ENCODE measurements at regions not wholly inside any gene's neighbourhood (a gene's known extent, or its start where the extent isn't known, plus 50 kb on each side); places are given as distances from the start of the nearest gene placed in this dataset.

- no peak overlapping the region for H3K4me3 ChIP-seq (ENCODE audit: low read depth, low read length)
Observed at GRCh38 chr1:30336550-30337323, 386.6 kb downstream of the MATN1 start.

GRCh38 chr1:30335997-30336390, 387.4 kb downstream of the MATN1 start:
- H3K4me3 ChIP-seq (ENCODE audit: low read depth, low read length): no peak overlapping the region

- H3K4me3 ChIP-seq (ENCODE audit: low read depth, low read length): no peak overlapping the region
Observed at GRCh38 chr1:30335389-30335996, 387.9 kb downstream of the MATN1 start.

- H3K4me3 ChIP-seq (ENCODE audit: low read depth, low read length): no peak overlapping the region
Observed at GRCh38 chr1:30334767-30335166, 388.6 kb downstream of the MATN1 start.

- no peak overlapping the region for H3K4me3 ChIP-seq (ENCODE audit: low read depth, low read length)
Observed at GRCh38 chr1:30332116-30333094, 391.0 kb downstream of the MATN1 start.

- H3K4me3 ChIP-seq (ENCODE audit: low read depth, low read length): no peak overlapping the region
Observed at GRCh38 chr1:30331415-30332065, 391.8 kb downstream of the MATN1 start.

- no peak overlapping the region for H3K4me3 ChIP-seq (ENCODE audit: low read depth, low read length)
Observed at GRCh38 chr1:30330644-30331043, 392.7 kb downstream of the MATN1 start.

GRCh38 chr1:30329802-30330557, 393.4 kb downstream of the MATN1 start:
- H3K4me3 ChIP-seq (ENCODE audit: low read depth, low read length): no peak overlapping the region

GRCh38 chr1:30329263-30329753, 394.1 kb downstream of the MATN1 start:
- no peak overlapping the region for H3K4me3 ChIP-seq (ENCODE audit: low read depth, low read length)

GRCh38 chr1:30328401-30329262, 394.8 kb downstream of the MATN1 start:
- no peak overlapping the region for H3K4me3 ChIP-seq (ENCODE audit: low read depth, low read length)

GRCh38 chr1:30328100-30328370, 395.4 kb downstream of the MATN1 start:
- no peak overlapping the region for H3K4me3 ChIP-seq (ENCODE audit: low read depth, low read length)

GRCh38 chr1:30327370-30328099, 395.9 kb downstream of the MATN1 start:
- no peak overlapping the region for H3K4me3 ChIP-seq (ENCODE audit: low read depth, low read length)

- no peak overlapping the region for H3K4me3 ChIP-seq (ENCODE audit: low read depth, low read length)
Observed at GRCh38 chr1:30325999-30326398, 397.4 kb downstream of the MATN1 start.

- no peak overlapping the region for H3K4me3 ChIP-seq (ENCODE audit: low read depth, low read length)
Observed at GRCh38 chr1:30325085-30325935, 398.1 kb downstream of the MATN1 start.

GRCh38 chr1:30324251-30325084, 398.9 kb downstream of the MATN1 start:
- no peak overlapping the region for H3K4me3 ChIP-seq (ENCODE audit: low read depth, low read length)

GRCh38 chr1:30323841-30324240, 399.5 kb downstream of the MATN1 start:
- H3K4me3 ChIP-seq (ENCODE audit: low read depth, low read length): no peak overlapping the region

GRCh38 chr1:30323352-30323751, 400.0 kb downstream of the MATN1 start:
- H3K4me3 ChIP-seq (ENCODE audit: low read depth, low read length): no peak overlapping the region

Data from iPS-11a (cell line).